HEK293 (cell line): ENCODE measurements at regions not wholly inside any gene's neighbourhood (a gene's known extent, or its start where the extent isn't known, plus 50 kb on each side); places are given as distances from the start of the nearest gene placed in this dataset.

Source experiments
- CTCF ChIA-PET: fragments of 350-600 bp; formaldehyde crosslinking; extraction: SDS; loops from one replicate; lab custom pipeline; 2021; ENCODE audit warnings: antibody characterized with exemption; lab: Yijun Ruan, JAX
- POLR2A ChIA-PET: fragments of 300-600 bp; formaldehyde crosslinking; extraction: SDS; loops from one replicate; lab custom pipeline; 2020; ENCODE audit warnings: antibody characterized with exemption, inconsistent platforms; lab: Yijun Ruan, JAX
- H3K27ac ChIP-seq: fragments of 200-500 bp; sonication (Bioruptor generic); 2 replicates; pipeline ENCODE4 v1.5.1; 2014; ENCODE audit warnings: low read depth, low read length, control low read depth, inconsistent platforms; ENCODE audit errors: extremely low read depth
- H3K36me3 ChIP-seq, 2 experiments: fragments of 200-500 bp in 1 of 2; sonication (Bioruptor generic) in 1 of 2; 1 replicate in 1 of 2; 2 replicates in 1 of 2; pipeline ENCODE4 v1.5.1; 2014 to 2017; ENCODE audit warnings: inconsistent platforms in 2 of 2, low read length in 2 of 2; ENCODE audit not compliant: control insufficient read depth in 2 of 2, insufficient read depth in 1 of 2
- H3K4me1 ChIP-seq: fragments of 200-500 bp; sonication (Bioruptor generic); 2 replicates; pipeline ENCODE4 v1.5.1; 2014; ENCODE audit warnings: mild to moderate bottlenecking, low read length, inconsistent platforms; ENCODE audit not compliant: control insufficient read depth, insufficient read depth
- H3K4me3 ChIP-seq: 2 replicates; pipeline ENCODE4 v1.5.1; 2011; ENCODE audit warnings: low read depth, mild to moderate bottlenecking, control low read depth, low read length, moderate library complexity
- H3K9me3 ChIP-seq: fragments of 200-500 bp; sonication (Bioruptor generic); 2 replicates; pipeline ENCODE4 v1.5.1; 2014; ENCODE audit warnings: low read depth, low read length, inconsistent platforms; ENCODE audit not compliant: control insufficient read depth, insufficient read depth
- KLF1 ChIP-seq: fragments of 450-650 bp; formaldehyde crosslinking; IDR thresholded peaks from 2 replicates; pipeline ENCODE4 v1.5.1; 2016; ENCODE audit warnings: missing biosample characterization, missing genetic modification characterization
- PBX3 ChIP-seq: sonication (generic); formaldehyde crosslinking; IDR thresholded peaks from 2 replicates; pipeline ENCODE4 v1.8.1; 2022; ENCODE audit warnings: mild to moderate bottlenecking, moderate library complexity, missing genetic modification reagents
- REPIN1 ChIP-seq: fragments of 450-650 bp; formaldehyde crosslinking; IDR thresholded peaks from 2 replicates; pipeline ENCODE4 v1.5.1; 2017; ENCODE audit warnings: missing biosample characterization, missing genetic modification characterization, low read depth
- SP2 ChIP-seq: fragments of 450-650 bp; formaldehyde crosslinking; IDR thresholded peaks from 2 replicates; pipeline ENCODE4 v1.5.1; 2016; ENCODE audit warnings: missing biosample characterization, missing genetic modification characterization
- TSHZ1 ChIP-seq: fragments of 450-650 bp; formaldehyde crosslinking; IDR thresholded peaks from 2 replicates; pipeline ENCODE4 v1.5.1; 2016; ENCODE audit warnings: missing biosample characterization, missing genetic modification characterization, borderline replicate concordance
- ZBTB48 ChIP-seq: fragments of 450-650 bp; formaldehyde crosslinking; IDR thresholded peaks from 2 replicates; pipeline ENCODE4 v1.5.1; 2016; ENCODE audit warnings: missing biosample characterization, missing genetic modification characterization
- ZNF10 ChIP-seq: fragments of 450-650 bp; formaldehyde crosslinking; IDR thresholded peaks from 2 replicates; pipeline ENCODE4 v1.5.1; 2017; ENCODE audit warnings: missing biosample characterization, missing genetic modification characterization
- ZNF155 ChIP-seq: fragments of 450-650 bp; formaldehyde crosslinking; IDR thresholded peaks from 2 replicates; pipeline ENCODE4 v1.5.1; 2016; ENCODE audit warnings: missing biosample characterization, missing genetic modification characterization
- ZNF202 ChIP-seq: fragments of 450-650 bp; formaldehyde crosslinking; IDR thresholded peaks from 2 replicates; pipeline ENCODE4 v1.5.1; 2016; ENCODE audit warnings: missing biosample characterization, missing genetic modification characterization, borderline replicate concordance
- ZNF24 ChIP-seq: fragments of 450-650 bp; formaldehyde crosslinking; IDR thresholded peaks from 2 replicates; pipeline ENCODE4 v1.5.1; 2016; ENCODE audit warnings: missing biosample characterization, missing genetic modification characterization
- ZNF266 ChIP-seq: fragments of 450-650 bp; formaldehyde crosslinking; IDR thresholded peaks from 2 replicates; pipeline ENCODE4 v1.5.1; 2016; ENCODE audit warnings: missing biosample characterization, missing genetic modification characterization, low read depth
- ZNF404 ChIP-seq: fragments of 450-650 bp; formaldehyde crosslinking; IDR thresholded peaks from 2 replicates; pipeline ENCODE4 v1.5.1; 2017; ENCODE audit warnings: missing biosample characterization, missing genetic modification characterization
- ZNF530 ChIP-seq: fragments of 450-650 bp; formaldehyde crosslinking; IDR thresholded peaks from 2 replicates; pipeline ENCODE4 v1.5.1; 2016; ENCODE audit warnings: low read depth, missing biosample characterization, missing genetic modification characterization
- ZNF610 ChIP-seq: fragments of 450-650 bp; formaldehyde crosslinking; IDR thresholded peaks from 2 replicates; pipeline ENCODE4 v1.5.1; 2016; ENCODE audit warnings: missing biosample characterization, missing genetic modification characterization, borderline replicate concordance
- ZNF626 ChIP-seq: fragments of 450-650 bp; sonication (Bioruptor Pico); formaldehyde crosslinking; IDR thresholded peaks from 2 replicates; pipeline ENCODE4 v1.5.1; 2018; ENCODE audit warnings: missing biosample characterization, missing genetic modification characterization, inconsistent platforms
- ZNF747 ChIP-seq: fragments of 450-650 bp; formaldehyde crosslinking; IDR thresholded peaks from 2 replicates; pipeline ENCODE4 v1.5.1; 2016; ENCODE audit warnings: missing biosample characterization, missing genetic modification characterization
- ZNF76 ChIP-seq: fragments of 450-650 bp; formaldehyde crosslinking; IDR thresholded peaks from 2 replicates; pipeline ENCODE4; 2016; ENCODE audit warnings: low read depth, missing biosample characterization, missing genetic modification characterization, borderline replicate concordance
- ZNF776 ChIP-seq: fragments of 450-650 bp; formaldehyde crosslinking; IDR thresholded peaks from 2 replicates; pipeline ENCODE4 v1.5.0; 2017; ENCODE audit warnings: missing biosample characterization, missing genetic modification characterization, borderline replicate concordance
- ZNF830 ChIP-seq: fragments of 450-650 bp; IDR thresholded peaks from 2 replicates; pipeline ENCODE4 v1.5.0; 2018; ENCODE audit warnings: missing biosample characterization, missing genetic modification characterization, low read depth, mild to moderate bottlenecking, moderate library complexity
- TF ChIP-seq, protein P1 (sequence below): fragments of 450-650 bp; formaldehyde crosslinking; IDR thresholded peaks from 2 replicates; pipeline ENCODE4 v1.5.1; 2016; ENCODE audit warnings: missing biosample characterization, missing genetic modification characterization

DNA sequence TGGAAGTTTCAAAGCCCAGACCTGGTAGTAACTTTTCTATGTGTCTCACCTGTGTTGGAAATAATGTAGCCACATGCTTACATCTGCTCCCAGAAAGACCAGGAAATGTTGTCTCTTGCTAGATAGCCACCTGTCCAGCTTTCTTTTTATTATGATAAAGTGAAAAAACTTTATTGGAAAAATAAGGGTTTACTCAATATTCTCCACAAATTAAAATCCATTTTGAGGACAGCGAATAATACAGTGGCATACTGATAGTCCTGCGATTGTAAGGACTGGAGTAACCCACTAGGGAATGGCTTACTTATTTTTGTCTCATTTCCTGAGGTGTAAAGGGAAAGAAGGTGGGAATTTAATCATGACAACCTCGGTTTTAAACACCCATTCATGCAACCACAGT, 100.1 kb downstream of the HFE start:
- TF ChIP-seq ZNF830 (tag by site-specific recombination) (no peak), ZNF76 (tag by site-specific recombination) (no peak), ZNF155 (tag by site-specific recombination) (no peak), PBX3 (CRISPR knock-in tag) (no peak), ZNF610 (tag by site-specific recombination) (no peak), KLF1 (tag by site-specific recombination) (no peak), REPIN1 (tag by site-specific recombination) (no peak), ZNF776 (tag by site-specific recombination) (no peak), ZNF404 (no peak), ZNF747 (tag by site-specific recombination) (no peak), ZNF266 (tag by site-specific recombination) (no peak), ZNF530 (tag by site-specific recombination) (no peak), ZNF24 (tag by site-specific recombination) (no peak), TSHZ1 (tag by site-specific recombination) (no peak), ZNF626 (no peak), ZNF202 (tag by site-specific recombination) (no peak), SP2 (tag by site-specific recombination) (no peak), ZNF10 (tag by site-specific recombination) (no peak), ZBTB48 (no peak)
- TF ChIP-seq, protein P1, sequence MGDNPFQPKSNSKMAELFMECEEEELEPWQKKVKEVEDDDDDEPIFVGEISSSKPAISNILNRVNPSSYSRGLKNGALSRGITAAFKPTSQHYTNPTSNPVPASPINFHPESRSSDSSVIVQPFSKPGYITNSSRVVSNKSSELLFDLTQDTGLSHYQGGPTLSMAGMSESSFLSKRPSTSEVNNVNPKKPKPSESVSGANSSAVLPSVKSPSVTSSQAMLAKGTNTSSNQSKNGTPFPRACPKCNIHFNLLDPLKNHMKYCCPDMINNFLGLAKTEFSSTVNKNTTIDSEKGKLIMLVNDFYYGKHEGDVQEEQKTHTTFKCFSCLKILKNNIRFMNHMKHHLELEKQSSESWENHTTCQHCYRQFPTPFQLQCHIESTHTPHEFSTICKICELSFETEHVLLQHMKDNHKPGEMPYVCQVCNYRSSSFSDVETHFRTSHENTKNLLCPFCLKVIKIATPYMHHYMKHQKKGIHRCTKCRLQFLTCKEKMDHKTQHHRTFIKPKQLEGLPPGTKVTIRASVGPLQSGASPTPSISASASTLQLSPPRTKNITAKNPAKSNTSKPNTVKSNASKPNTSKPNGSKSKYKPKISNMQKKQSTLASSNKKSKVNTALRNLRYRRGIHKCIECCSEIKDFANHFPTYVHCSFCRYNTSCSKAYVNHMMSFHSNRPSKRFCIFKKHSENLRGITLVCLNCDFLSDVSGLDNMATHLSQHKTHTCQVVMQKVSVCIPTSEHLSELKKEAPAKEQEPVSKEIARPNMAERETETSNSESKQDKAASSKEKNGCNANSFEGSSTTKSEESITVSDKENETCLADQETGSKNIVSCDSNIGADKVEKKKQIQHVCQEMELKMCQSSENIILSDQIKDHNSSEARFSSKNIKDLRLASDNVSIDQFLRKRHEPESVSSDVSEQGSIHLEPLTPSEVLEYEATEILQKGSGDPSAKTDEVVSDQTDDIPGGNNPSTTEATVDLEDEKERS (tag by site-specific recombination), result no peak
- POLR2A ChIA-PET, result interaction anchor here (1.1 to 4.6 kb wide), 5 partner anchors 11 to 166 kb away, joined by 4 to 56 read pairs (median 49); a partner anchor contains a TSS
- no peaks in the 10 kb centered on the region for H3K36me3 ChIP-seq
- H3K4me3 ChIP-seq, result no peak overlapping the region
- no peaks in the 10 kb centered on the region for H3K9me3 ChIP-seq
- CTCF ChIA-PET, result interaction anchor here (0.6 to 1.3 kb wide), 4 partner anchors 10 to 1473 kb away, joined by 3 to 6 read pairs (median 4); a partner anchor contains a TSS
- H3K27ac ChIP-seq, result no peak overlapping the region
- H3K4me1 ChIP-seq, result no peaks in the 10 kb centered on the region
